ENCODE measurements at regions not wholly inside any gene's neighbourhood (a gene's known extent, or its start where the extent isn't known, plus 50 kb on each side); places are given as distances from the start of the nearest gene placed in this dataset.
"Not testable (repeated sequence)": the region's sequence is repeated elsewhere in the genome, so short reads cannot be mapped to it uniquely, and the experiment has no call there.

DNA sequence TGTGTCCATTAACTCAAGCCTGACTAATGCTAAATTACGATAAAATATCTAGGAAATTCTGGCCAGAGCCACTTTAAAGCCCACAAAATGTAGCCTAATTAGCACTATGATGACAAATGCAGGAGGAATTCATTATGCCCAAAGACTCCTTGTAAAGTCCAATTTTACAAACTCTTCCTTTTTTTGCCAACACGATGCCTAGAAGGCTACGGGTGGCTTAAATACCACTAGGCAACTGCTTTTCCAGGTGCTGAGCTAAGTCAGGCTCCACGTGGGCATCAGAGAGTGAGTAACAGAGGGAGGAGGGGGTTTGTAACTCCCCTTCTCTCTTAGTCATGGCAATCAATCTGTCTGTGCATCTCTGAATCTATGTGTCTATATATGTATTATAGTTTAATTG is 172.4 kb upstream of the NTF3 start:
- DNase-seq (ENCODE audit: low read depth in 4 of 4, low spot score in 3 of 4) = no peak

DNA sequence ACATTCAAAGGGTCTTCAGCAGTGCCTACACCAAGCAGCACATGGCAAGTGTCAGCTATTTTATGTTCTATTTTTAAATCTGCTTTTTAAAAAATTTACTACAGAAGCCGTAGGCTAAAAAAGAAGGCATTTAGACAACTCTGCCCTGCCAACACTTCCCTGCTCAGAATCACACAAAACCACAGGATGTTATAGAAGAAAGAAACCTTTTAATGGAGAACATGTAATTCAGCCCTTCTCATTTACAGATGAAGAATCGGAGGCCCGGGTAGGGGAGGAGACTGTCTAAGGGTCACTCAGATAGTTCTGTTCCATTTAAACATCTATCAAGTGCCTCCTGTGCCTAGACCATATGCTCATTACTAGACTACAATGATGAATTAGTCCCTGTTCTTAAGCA is 171.8 kb upstream of the NTF3 start:
- DNase-seq (ENCODE audit: low read depth in 4 of 4, low spot score in 3 of 4) = no peak

DNA sequence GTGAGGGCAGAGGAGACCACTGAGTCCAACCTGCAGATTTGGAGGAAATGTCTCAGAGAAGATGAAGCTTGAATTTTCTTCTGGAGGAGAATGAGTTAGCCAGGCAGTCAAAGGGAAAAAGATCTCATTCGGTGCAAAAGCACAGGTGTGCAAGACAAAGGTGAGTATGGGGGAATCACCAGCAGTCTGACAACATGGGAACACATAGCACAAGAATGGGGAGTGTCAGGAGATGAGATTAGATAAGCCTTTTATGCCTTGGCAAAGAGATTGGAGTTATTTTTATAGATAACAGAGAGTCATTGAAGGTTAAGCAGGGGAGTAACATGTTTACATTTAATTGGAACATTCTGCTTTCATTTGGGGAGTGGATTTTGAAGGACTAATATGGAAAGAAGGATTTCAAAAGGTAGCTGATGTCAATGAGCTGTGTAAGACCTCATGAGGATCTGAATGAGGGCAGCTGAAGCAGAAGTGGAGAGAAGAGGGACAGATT is 171.3 kb upstream of the NTF3 start:
- no peak for DNase-seq (ENCODE audit: low read depth in 4 of 4, low spot score in 3 of 4)

DNA sequence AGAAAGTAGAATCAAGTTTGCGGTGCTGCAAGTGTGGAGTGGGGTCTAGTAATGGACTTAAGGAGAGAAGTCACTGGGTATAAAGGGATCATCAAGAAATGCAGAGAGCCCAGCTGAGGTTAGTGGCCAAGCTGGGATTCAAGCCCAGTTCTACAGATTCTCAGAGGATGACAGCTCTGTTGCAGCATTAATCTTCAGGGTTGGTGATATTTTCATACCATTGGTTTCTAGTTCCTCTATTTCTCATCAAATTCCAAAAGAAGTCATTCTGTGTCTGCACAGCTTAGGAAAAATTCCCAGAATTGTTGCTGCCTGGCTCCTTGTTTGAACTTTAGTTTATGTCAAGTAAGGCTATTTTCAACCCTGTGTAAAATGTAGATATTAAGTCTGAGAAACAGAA is 169.5 kb upstream of the NTF3 start:
- no peak for DNase-seq (ENCODE audit: low read depth in 4 of 4, low spot score in 3 of 4)

DNA sequence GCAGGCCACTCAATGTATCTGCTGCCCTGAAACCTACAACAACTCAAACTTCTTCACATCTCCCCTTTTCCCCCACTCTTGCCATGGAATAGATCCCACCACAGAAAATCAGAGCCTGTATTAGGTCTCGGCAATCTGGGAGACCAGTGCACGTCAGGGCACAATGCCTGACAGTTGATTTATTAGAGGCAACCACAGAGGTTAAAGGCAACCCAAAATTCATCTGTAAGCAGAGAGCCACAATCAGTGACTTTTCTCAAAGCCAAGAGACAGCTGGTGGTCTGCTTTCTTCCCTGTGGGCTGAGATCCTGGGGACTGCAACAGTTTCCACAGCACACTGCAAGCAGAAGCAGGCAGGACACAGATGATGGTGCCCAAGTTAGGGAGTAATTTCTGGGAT is 169.0 kb upstream of the NTF3 start:
- DNase-seq (ENCODE audit: low read depth in 4 of 4, low spot score in 3 of 4) = no peak

DNA sequence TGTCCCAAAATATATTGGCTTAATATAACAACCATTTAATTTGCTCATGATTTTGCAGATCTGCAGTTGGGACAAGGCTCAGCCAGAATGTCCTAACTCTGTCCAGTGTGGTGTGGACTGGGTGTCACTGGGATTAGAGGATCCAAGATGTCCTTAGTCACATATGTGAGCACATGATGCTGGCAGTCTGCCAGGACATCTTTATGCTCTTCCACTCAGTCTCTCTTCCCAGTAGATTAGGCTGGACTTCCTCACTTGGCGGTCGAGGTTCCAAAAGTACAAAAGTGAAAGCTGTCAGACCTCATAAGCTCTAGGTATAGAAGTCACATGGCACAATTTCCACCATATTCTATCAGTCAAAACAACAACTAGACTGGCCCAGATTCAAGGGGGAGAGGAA is 167.9 kb upstream of the NTF3 start:
- DNase-seq (ENCODE audit: low read depth in 4 of 4, low spot score in 3 of 4) = no peak

DNA sequence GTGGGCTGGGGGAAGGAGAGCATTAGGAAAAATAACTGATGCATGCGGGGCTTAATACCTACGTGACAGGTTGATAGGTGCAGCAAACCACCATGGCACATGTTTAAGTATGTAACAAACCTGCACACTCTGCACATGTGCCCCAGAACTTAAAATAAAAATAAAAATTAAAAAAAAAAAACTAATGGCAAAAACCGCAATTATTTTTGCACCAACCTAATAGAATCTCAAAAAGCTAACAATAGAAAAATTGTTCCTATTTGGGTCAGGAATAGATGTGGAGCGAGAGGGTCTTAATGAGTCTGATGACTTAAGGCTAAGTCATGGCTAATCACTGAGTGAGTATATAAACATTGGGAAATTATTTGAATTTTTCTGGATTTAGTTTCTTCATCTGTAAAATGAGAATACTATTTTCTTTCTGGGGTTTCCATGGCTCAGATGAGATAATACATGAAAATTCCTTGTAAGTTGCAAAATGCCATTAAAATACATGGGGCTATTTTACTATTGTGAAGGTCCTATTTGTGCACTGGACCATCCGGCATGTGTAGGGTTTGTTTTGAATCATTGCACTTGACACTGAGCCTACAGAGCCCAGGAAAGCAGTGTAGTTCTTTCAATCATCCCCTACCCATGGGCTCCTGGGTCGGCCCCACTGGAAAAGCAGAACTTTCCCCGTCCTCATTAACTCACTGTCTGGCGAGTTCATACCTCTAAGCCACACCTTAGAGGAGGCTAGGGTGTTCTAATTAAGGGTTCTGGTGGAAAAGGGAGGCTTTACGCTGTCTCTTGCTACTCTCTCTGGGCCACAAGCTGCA is 164.1 kb upstream of the NTF3 start:
- DNase-seq (ENCODE audit: low read depth in 4 of 4, low spot score in 3 of 4) = no peak

DNA sequence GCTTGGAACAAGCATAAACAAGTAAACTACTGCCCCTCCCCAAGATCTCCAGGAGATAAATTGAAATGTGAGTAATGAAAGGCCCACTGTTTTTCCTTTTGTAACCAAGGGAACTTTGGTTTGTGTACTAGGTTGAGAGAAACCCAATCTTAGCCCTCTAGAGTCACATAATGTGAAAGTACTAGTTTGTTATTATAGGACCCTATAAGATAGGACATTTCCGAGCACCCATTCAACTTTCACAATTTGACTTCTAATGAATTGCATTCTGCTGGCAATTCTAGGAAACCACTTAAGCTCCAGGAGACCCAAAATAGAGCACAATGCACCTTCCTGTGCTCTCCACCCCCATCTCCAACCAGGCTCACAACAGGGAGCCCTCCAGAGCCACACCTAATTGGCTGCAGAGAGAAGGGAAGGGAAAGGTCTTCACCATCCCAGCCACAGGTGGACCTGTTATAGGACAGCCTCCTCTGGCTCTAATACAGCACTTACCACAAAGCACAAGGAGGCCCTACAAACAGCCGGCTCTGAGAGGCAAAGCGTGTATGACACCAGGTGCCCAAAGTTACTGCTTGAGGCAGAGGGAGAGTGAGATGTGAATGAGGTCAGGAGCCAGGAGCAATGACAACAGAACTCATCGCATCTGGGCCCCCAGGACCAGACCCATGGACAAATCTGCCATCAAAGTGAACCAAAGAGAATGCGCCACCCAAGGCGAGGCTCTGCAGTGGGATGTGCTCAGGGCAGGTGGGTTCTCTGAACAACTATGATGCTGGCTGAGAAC is 163.3 kb upstream of the NTF3 start:
- no peak for DNase-seq (ENCODE audit: low read depth in 4 of 4, low spot score in 3 of 4)

DNA sequence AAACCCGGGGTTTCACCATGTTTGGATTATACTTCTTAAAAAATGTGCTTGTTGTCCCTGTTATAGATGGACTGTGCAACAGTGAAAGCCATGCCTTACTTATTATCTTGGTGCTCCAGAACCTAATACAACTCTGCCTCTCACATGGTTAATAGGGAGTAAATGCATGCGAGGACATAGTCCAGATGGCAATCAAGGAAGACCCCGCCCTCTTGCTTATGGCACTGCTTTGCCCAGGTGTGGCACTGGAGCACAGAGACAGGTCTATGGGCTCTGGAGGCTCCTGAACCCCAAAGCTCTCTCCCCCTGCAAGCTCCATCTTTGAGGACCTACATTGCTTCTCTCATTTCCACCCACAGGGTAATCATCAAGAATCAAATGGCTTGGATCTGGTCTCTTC is 162.1 kb upstream of the NTF3 start:
- no peak for DNase-seq (ENCODE audit: low read depth in 4 of 4, low spot score in 3 of 4)

DNA sequence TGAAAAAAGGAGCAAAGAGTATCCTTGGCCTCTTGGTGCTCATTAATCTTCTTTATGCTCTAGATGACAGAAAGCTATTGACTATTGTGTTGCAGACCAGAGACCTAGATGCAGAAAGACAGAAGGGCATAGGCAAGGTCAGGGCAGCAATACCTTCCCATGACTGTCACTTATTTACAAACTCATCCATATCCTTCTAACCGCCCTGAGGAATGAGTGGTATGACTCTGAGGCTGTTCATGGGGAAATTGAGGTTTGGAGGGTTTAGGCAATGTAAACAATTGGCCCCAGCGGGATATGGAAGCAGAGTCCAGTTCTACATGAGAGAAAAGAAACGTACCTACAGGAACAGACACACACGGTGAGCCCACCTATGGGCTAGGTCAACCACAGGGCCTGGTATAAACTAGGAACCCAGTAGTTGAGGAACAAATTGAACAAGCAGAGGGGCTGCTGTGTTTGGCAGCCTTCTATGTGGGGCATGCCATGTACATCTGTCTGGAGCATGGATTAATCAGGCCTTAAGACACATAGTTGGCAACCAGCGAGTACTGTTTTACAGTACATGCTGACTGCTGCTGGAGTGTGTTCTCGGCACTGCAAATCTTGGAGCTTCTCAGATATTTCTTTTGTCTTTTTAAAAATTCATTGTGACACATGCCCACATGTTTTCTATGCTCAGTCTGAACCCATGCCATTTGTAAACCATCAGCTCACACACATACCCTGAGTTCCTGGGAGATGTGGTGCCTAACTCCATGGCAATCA is 159.7 kb upstream of the NTF3 start:
- no peak for DNase-seq (ENCODE audit: low read depth in 4 of 4, low spot score in 3 of 4)

DNA sequence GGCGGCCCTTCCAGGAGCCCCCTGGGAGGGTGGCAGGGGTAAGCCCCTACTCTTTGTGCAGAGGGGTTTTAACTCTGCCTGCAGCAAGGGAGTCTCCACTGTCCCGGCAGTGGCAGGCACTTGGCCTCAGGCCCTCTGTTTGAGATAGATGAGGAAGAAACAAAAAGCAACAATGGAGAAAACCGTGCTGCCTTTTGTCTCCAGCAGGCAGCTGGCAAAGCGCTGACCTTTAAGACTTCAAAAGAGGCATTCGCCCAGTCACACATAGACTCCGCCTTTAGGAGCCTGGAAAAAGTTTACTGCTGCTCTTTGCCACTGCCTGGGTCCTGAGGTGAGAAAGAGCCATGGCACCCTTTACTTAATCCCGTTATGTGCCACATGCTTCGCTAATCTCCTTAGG is 158.2 kb upstream of the NTF3 start:
- DNase-seq (ENCODE audit: low read depth in 4 of 4, low spot score in 3 of 4) = no peak

DNA sequence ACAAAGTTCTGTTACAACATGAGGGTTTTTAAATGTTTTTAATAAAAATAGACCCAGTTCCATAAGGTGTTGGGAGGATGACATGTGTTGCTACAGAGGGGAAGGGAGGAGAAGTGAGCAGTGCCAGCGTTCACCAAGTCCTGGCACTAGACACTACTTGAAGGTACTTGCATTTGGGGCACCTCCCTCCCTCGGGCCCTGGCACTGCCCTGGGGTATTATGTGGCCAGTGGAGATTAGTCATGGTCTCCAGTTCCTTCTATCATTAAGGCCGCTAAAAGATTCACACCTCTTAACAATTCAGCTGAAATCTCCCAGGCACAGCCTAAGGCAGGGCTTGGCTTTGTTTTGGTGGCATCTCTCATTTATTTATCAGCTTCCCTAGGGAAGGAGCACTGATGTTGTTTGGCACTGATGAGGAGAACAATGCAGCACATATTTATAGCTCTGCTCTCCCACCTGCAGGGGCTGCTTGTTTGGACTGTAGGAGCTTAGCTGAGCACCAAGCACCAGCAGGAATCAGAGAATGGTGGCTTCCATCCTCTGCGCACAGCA is 155.5 kb upstream of the NTF3 start:
- no peak for DNase-seq (ENCODE audit: low read depth in 4 of 4, low spot score in 3 of 4)

DNA sequence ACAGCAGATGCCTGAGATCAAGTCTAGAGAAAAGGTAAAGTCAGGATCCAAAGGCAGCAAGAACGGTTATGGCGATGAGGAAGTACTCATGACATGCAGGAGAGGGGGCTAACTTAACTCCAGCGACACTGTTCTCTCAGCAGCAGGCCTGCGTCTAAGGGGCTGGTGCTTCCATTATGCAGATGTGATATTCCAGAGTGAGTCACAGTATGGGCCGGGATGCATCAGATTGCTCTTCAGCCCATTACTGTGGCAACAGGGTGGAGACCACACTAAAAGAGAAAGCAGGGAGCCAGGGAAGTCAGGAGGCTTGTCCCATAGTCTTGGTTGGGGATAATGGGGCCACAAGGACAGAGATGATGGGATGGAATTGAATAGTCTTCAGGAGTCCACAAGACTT is 151.8 kb upstream of the NTF3 start:
- no peak for DNase-seq (ENCODE audit: low read depth in 4 of 4, low spot score in 3 of 4)

DNA sequence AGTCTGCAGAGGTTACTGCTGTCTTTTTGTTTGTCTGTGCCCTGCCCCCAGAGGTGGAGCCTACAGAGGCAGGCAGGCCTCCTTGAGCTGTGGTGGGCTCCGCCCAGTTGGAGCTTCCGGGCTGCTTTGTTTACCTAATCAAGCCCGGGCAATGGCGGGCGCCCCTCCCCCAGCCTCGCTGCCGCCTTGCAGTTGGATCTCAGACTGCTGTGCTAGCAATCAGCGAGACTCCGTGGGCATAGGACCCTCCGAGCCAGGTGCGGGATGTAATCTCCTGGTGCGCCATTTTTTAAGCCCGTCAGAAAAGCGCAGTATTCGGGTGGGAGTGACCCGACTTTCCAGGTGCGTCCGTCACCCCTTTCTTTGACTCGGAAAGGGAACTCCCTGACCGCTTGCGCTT is 141.5 kb upstream of the NTF3 start:
- not testable (repeated sequence) for DNase-seq (ENCODE audit: low read depth in 4 of 4, low spot score in 3 of 4)

DNA sequence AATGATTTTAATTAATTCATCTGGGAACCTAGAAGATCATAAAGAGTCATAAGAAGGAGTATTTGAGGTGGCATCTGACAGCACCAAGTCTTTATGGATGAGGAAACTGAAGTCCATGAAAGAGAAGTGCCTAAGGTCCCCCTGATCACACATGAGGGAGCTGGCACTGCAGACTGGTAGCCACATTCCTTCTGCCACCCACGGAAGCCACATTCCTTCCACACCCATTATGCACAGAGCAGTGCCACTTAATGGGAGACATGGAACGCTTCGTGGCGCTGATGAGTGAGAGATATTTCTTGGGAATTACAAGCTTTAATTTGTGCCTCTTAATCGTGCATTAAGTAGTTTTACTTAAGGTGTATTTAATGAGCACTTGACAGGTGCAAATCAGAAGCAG is 139.3 kb upstream of the NTF3 start:
- no peak for DNase-seq (ENCODE audit: low read depth in 4 of 4, low spot score in 3 of 4)

DNA sequence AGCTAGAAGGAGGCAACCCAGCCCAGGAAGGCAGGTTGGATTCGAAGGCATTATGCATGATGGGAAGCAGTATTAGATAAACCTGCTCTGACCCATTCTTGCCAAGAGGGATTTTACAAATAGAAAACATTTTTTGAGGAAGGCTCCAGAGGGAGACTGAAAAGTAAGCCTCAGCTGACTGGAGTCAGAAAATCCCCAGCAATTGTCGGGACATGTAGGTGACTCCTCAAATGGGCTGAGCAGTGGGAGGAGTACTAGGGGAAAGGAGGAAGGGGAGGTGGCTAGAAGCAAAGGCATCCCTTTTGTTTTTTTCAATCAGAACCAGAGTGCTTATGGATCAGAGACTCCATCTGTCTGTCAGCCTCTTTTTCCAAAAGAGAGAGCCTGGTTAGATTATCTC is 138.1 kb upstream of the NTF3 start:
- no peak for DNase-seq (ENCODE audit: low read depth in 4 of 4, low spot score in 3 of 4)

DNA sequence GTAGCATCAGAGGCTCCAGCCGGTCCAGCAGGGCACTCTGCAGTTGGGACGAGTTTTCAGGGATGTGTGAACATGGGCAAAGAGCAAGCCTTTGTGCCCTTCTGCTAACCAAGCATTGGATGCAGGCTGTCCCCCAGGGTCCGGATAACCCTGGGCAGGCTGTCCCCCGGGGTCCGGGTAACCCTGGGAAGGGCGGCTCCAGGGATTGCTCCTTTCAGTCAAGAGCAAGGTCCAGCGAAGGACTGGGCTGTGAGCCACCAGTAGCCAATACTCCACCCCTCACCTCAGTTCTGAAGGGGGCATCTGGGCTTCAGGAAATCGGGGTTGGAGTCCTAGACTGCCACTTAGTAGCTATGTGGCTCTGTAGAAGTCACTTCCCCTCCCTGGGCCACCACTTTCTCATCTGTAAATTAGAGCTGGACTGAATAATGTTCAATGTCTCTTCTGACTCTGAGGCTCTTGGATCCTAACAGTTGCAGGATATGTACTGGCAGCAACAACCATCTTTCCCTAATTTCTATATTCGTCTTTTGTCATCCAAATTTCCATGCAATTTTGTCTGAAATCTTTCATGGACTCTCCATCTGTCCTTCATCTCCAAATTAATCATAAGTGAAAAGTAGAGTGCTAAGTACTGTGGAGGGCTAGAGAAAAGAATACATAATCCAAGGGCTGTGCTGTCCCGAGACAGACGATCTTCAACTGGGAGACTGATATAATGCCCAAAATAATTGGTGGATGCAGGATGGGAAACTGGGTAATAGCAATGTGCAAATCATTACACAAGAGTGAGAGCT is 137.4 kb upstream of the NTF3 start:
- DNase-seq (ENCODE audit: low read depth in 4 of 4, low spot score in 3 of 4) = no peak

DNA sequence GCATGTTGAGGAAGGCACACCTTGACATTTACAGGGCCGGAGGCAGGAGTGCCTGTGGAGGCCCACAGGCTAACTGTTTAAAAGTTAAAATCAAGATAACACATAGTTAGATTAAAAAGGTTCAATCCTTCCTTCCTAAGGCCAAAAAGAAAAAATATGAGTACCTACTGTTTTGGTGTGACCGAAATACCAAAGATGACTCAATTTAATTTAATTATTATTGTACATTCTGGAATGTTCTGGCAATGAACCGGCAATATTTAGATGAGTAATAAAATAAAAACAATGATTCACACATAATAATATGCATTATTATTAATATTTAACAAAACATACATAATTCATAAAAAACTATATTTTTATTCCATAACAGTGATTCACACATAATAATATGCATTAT is 136.8 kb upstream of the NTF3 start:
- no peak for DNase-seq (ENCODE audit: low read depth in 4 of 4, low spot score in 3 of 4)

DNA sequence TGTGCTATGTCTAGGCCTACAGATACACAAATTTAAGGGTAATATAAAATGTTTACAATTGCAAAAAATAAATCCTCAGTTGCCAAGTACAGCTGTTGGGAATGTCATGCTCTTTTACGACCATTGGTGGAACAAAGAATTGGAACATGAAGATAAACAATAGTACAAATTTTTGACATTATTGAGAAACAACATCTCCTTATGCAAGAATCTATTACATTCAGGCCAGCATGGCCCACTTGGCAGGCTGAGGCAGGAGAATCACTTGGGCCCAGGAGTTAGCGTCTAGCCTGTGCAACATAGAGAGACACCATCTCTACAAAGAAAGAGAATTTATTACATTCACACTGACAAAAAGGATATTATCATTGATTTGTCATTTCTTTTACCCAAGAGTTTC is 135.9 kb upstream of the NTF3 start:
- DNase-seq (ENCODE audit: low read depth in 4 of 4, low spot score in 3 of 4) = no peak

DNA sequence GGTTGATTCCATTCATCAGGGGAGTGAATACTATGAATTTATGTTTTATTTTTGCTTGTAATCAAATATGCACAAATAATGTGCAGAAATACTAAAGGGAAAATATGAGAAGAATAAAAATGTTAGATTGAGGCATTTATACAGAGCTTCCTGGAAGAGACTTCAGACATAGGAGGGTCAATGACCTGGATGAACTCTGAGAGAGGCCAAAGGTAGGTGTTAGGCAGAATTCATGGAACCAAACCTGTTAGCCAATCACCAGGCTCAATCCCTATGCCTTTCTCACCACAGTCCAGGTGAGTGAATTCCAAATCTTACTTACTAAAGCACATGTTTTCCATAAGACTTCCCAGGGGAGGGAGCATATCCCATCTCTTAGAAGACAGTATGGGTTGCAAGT is 130.4 kb upstream of the NTF3 start:
- no peak for DNase-seq (ENCODE audit: low read depth in 4 of 4, low spot score in 3 of 4)

Data from left renal pelvis (tissue), 4 donors.